ENCODE measurements at regions not wholly inside any gene's neighbourhood (a gene's known extent, or its start where the extent isn't known, plus 50 kb on each side); places are given as distances from the start of the nearest gene placed in this dataset.

- H2AFZ ChIP-seq = no peak overlapping the region
- H3K79me2 ChIP-seq (ENCODE audit: low read depth) = no peaks in the 10 kb centered on the region
- no peak overlapping the region for H3K4me3 ChIP-seq
- H3K36me3 ChIP-seq (ENCODE audit: low read depth) = no peaks in the 10 kb centered on the region
- H3K9me2 ChIP-seq (ENCODE audit: insufficient read depth) = no peaks in the 10 kb centered on the region
- ChIA-PET CTCF (no interaction called here), POLR2A (ENCODE audit: unreplicated experiment) (no interaction called here)
- TF ChIP-seq EZH2 (IDR thresholded peaks at IDR 0.05; ENCODE audit: low read depth) = no peak
- TF ChIP-seq, protein P1, sequence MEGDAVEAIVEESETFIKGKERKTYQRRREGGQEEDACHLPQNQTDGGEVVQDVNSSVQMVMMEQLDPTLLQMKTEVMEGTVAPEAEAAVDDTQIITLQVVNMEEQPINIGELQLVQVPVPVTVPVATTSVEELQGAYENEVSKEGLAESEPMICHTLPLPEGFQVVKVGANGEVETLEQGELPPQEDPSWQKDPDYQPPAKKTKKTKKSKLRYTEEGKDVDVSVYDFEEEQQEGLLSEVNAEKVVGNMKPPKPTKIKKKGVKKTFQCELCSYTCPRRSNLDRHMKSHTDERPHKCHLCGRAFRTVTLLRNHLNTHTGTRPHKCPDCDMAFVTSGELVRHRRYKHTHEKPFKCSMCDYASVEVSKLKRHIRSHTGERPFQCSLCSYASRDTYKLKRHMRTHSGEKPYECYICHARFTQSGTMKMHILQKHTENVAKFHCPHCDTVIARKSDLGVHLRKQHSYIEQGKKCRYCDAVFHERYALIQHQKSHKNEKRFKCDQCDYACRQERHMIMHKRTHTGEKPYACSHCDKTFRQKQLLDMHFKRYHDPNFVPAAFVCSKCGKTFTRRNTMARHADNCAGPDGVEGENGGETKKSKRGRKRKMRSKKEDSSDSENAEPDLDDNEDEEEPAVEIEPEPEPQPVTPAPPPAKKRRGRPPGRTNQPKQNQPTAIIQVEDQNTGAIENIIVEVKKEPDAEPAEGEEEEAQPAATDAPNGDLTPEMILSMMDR (conservative IDR thresholded peaks at IDR 0.05) = no peak
- no peak overlapping the region for H3K4me2 ChIP-seq
- BruUV-seq (replicated peaks) = no TSS peak
- H3F3A ChIP-seq (ENCODE audit: insufficient read depth, low read depth) = no peaks in the 10 kb centered on the region
- DNase-seq = no peak
- intact Hi-C loops (cut with micrococcal nuclease; ENCODE audit: unreplicated experiment) = no loop called here
- no peak overlapping the region for H3K27ac ChIP-seq
- H4K20me1 ChIP-seq (ENCODE audit: insufficient read depth) = no peaks in the 10 kb centered on the region
- H3K27me3 ChIP-seq (ENCODE audit: insufficient read depth, low read depth) = no peaks in the 10 kb centered on the region
- H3K9me3 ChIP-seq (ENCODE audit: insufficient read depth, low read depth) = no peaks in the 10 kb centered on the region
- H3K4me1 ChIP-seq (replicated peaks; ENCODE audit: insufficient read depth) = no peaks in the 10 kb centered on the region
Observed at GRCh38 chr16:59683709-59684108, 949.6 kb upstream of the GOT2 start.

DNA sequence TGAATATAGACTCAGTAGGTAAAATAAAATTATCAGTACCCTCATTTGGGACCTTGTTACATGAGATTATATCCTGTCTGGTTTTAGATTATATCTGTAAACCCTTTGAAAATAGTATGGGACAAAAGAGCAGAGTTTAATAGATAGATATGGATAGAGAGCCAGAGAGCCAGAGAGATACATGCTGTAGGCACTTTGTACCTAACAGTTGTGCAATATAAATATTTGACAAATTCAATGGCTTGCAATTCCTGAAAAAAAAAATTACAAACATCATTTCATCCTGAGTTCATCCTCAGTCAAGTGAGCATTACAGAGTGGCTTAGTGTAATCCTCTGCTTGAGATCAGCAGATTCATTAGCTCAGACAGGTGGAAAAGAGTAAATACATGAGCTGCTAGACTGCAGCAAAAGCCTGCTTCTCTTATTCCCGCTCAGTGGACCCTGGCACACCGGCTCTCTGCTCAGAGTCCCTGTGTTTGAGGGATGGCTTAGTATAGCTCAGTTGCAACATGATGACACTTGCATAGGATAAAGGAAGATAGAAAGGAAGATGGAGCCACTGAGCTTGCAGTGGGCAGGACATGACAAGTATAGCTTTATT is 931.6 kb upstream of the GOT2 start:
- Histone ChIP-seq H3K36me3 (ENCODE audit: low read depth) (no peaks in the 10 kb centered on the region), H3K4me3 (no peak overlapping the region), H3K27me3 (ENCODE audit: insufficient read depth, low read depth) (no peaks in the 10 kb centered on the region), H3K4me2 (no peak overlapping the region), H3K27ac (no peak overlapping the region), H4K20me1 (ENCODE audit: insufficient read depth) (no peaks in the 10 kb centered on the region), H3K79me2 (ENCODE audit: low read depth) (no peaks in the 10 kb centered on the region), H3K9me3 (ENCODE audit: insufficient read depth, low read depth) (no peaks in the 10 kb centered on the region), H3K4me1 (replicated peaks; ENCODE audit: insufficient read depth) (no peaks in the 10 kb centered on the region), H3K9me2 (ENCODE audit: insufficient read depth) (no peaks in the 10 kb centered on the region), H3F3A (ENCODE audit: insufficient read depth, low read depth) (no peaks in the 10 kb centered on the region), H2AFZ (no peak overlapping the region)
- DNase-seq = no peak
- intact Hi-C loops (cut with micrococcal nuclease; ENCODE audit: unreplicated experiment) = no loop called here
- ChIA-PET CTCF (no interaction called here), POLR2A (ENCODE audit: unreplicated experiment) (no interaction called here)
- BruUV-seq (replicated peaks) = no TSS peak
- TF ChIP-seq, protein P1 (conservative IDR thresholded peaks at IDR 0.05) = no peak
- no peak for TF ChIP-seq EZH2 (IDR thresholded peaks at IDR 0.05; ENCODE audit: low read depth)

GRCh38 chr16:59658572-59658971 is 924.5 kb upstream of the GOT2 start:
- BruUV-seq (replicated peaks) = no TSS peak
- Histone ChIP-seq H3F3A (ENCODE audit: insufficient read depth, low read depth) (no peaks in the 10 kb centered on the region), H3K4me3 (no peak overlapping the region), H3K27ac (no peak overlapping the region), H3K4me1 (replicated peaks; ENCODE audit: insufficient read depth) (no peaks in the 10 kb centered on the region), H3K9me3 (ENCODE audit: insufficient read depth, low read depth) (no peaks in the 10 kb centered on the region), H3K4me2 (no peak overlapping the region), H4K20me1 (ENCODE audit: insufficient read depth) (no peaks in the 10 kb centered on the region), H2AFZ (no peak overlapping the region), H3K36me3 (ENCODE audit: low read depth) (no peaks in the 10 kb centered on the region), H3K9me2 (ENCODE audit: insufficient read depth) (no peaks in the 10 kb centered on the region), H3K27me3 (ENCODE audit: insufficient read depth, low read depth) (no peaks in the 10 kb centered on the region), H3K79me2 (ENCODE audit: low read depth) (no peaks in the 10 kb centered on the region)
- ChIA-PET POLR2A (ENCODE audit: unreplicated experiment) (no interaction called here), CTCF (no interaction called here)
- TF ChIP-seq, protein P1 (conservative IDR thresholded peaks at IDR 0.05) = no peak
- no peak for TF ChIP-seq EZH2 (IDR thresholded peaks at IDR 0.05; ENCODE audit: low read depth)
- no peak for DNase-seq
- intact Hi-C loops (cut with micrococcal nuclease; ENCODE audit: unreplicated experiment) = no loop called here

Measured in PC-9 (cell line).